H1 (cell line): ENCODE measurements at regions not wholly inside any gene's neighbourhood (a gene's known extent, or its start where the extent isn't known, plus 50 kb on each side); places are given as distances from the start of the nearest gene placed in this dataset.

Source experiments
- EGR1 ChIP-seq: IDR thresholded peaks from 2 replicates; pipeline ENCODE4 v1.6.1; 2011; ENCODE audit warnings: low read depth, low read length, borderline replicate concordance
- EP300 ChIP-seq, 2 experiments: IDR thresholded peaks; 1 replicate in 1 of 2; 2 replicates in 1 of 2; pipeline ENCODE4 v1.6.1; 2011 to 2012; ENCODE audit warnings: low read depth in 2 of 2, low read length in 2 of 2, mild to moderate bottlenecking in 2 of 2, borderline replicate concordance in 1 of 2, inconsistent platforms in 1 of 2, moderate library complexity in 1 of 2
- MAX ChIP-seq: IDR thresholded peaks from 2 replicates; pipeline ENCODE4 v1.6.1; 2012; ENCODE audit warnings: inconsistent platforms
- POU5F1 ChIP-seq: IDR thresholded peaks from 2 replicates; pipeline ENCODE4 v1.6.1; 2011; ENCODE audit warnings: low read depth, mild to moderate bottlenecking, low read length, moderate library complexity
- RNF2 ChIP-seq: fragments of 200-900, 300-1000 bp; sonication (generic); IDR thresholded peaks from 2 replicates; pipeline ENCODE4 v1.7.1; 2016; ENCODE audit warnings: borderline replicate concordance, low read depth, mild to moderate bottlenecking, antibody characterized with exemption, low read length; ENCODE audit not compliant: poor library complexity, severe bottlenecking; ENCODE audit errors: missing control alignments
- RXRA ChIP-seq: IDR thresholded peaks from 2 replicates; pipeline ENCODE4 v1.6.1; 2011; ENCODE audit warnings: low read depth, mild to moderate bottlenecking, low read length, moderate library complexity; ENCODE audit not compliant: insufficient read depth
- SIN3A ChIP-seq, 2 experiments: IDR thresholded peaks in 1 of 2; conservative IDR thresholded peaks in 1 of 2; 2 replicates each; pipeline ENCODE4 v1.6.1; 2011 to 2012; ENCODE audit warnings: low read length in 2 of 2, improper control_type of control experiment in 1 of 2, low read depth in 1 of 2, mild to moderate bottlenecking in 1 of 2
- SP1 ChIP-seq: IDR thresholded peaks from 2 replicates; pipeline ENCODE4 v1.6.1; 2011; ENCODE audit warnings: low read depth, low read length

GRCh38 chr1:90246069-90246468 lies 251.2 kb downstream of the ZNF326 start:
- TF ChIP-seq RXRA: no peak
- no peak for TF ChIP-seq SIN3A (conservative IDR thresholded peaks at IDR 0.05 in 1 of 2, IDR thresholded peaks at IDR 0.05 in 1 of 2; ENCODE audit: low read depth in 1 of 2, low read length in 2 of 2)
- TF ChIP-seq MAX: no peak
- TF ChIP-seq EGR1: no peak
- no peak for TF ChIP-seq EP300 (IDR thresholded peaks at IDR 0.05; ENCODE audit: borderline replicate concordance in 1 of 2, low read depth in 2 of 2, low read length in 2 of 2)
- no peak for TF ChIP-seq RNF2
- TF ChIP-seq SP1: no peak
- TF ChIP-seq POU5F1: no peak
